Midbrain (tissue), 1 donor: ENCODE measurements at regions not wholly inside any gene's neighbourhood (a gene's known extent, or its start where the extent isn't known, plus 50 kb on each side); places are given as distances from the start of the nearest gene placed in this dataset.

Experiments used
- DNase-seq: peaks from one replicate; lab custom pipeline; 2025; lab: John Stamatoyannopoulos, UW

DNA sequence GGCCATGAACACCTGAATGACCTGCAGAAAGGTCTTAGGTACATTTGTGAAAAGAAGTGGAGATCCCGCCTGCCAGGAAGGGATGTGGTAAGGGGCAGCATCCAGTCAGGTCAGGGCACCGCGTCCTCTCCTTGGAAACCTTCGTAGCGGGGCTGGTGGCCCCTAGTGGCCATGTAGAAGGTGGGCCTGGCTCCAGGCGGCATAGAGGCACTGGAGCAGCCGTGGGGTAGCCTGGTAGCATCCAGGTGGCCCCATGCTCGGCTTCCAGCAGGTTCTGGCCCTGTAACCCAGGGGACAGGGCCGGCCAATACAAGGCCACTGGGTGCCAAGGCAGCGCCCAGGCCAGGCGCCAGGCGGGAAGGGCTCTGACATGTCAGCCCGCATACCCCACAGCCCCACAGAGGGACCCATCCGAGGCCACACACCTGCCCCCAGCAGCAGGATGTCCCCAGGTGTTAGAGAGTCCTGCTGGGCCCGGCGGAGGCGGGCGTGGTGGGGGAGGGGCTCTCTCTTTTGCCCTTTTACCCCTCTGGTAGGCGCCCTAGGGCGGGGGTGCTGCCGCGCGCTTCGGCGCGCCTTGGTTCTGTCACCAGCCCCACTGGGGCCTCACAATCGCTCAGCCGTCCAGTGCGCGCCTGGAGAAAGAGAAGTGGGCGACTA is 58.3 kb upstream of the SPATA31E1 start:
- DNase-seq, result no peak

DNA sequence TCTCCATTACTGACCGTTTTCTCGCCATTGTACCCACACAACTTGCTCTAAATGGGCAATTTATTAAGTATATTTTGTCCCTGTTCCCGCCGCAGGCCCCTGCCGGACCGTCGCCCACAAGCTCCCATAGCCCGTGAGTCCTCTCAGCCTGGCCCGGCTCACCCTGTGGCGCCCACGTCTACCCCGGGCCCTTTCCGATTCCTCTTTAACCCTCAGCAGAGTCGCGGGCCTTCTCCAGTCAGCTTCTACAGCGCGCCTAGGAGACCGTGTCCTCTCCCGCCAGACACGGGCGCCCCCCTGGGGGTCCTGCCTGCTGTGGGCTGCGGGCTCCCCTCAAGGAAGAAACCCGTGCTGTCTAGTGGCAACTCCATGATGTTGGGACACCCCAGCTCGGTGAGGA is 57.8 kb upstream of the SPATA31E1 start:
- DNase-seq, result no peak

DNA sequence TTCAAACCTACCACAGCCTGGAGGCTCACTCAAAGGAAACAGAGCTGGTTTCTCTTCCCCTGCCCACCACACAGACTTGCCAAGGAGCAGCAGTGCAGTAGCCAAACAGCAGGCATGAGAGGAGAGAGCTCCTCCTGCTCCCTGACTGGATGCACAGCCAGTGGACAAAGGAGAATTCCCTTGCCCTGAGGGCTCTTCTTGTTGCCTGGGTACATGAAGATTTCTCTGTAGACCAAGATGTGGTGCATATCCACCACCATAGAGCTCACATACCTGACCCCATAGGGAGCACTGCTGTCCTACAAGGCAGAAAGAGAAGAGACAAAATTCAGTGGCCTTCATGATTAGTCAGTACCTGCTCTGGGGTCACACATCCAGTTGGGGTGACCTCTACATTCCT is 56.3 kb upstream of the SPATA31E1 start:
- DNase-seq, result no peak

DNA sequence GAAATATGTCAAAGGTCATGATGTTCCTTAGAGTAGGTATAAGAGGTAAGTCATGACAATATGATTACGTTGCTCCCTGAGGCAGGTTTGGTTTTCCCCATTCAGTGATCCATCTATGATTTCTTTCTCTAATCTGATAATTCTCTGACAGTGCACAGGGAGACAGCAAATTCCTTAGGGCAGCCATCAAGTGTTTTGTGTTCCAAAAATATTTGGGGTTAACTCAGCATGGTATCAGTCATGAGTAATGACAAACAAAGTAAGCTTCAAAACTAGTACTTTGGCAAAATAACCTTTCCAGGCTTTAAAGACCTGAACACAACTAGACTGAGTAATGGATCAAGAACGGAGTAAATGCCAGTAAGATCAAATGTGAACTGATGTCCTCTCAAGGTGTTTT is 55.3 kb upstream of the SPATA31E1 start:
- DNase-seq, result no peak

DNA sequence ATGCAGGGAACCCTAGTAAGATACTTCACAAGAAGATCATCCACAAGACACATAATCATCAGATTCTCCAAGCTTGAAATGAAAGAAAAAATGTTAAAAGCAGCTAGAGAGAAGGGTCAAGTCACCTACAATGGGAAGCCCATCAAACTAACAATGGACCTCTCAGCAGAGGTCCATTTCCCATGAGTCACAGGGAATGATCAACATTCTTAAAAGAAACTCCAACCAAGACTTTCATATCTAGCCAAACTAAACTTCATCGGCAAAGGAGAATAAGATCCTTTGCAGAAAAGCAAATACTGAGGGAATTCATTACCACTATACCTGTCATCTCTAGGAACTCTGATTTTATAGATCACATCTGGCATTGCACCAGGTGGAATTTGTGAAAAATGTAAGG is 52.9 kb upstream of the SPATA31E1 start:
- no peak for DNase-seq

DNA sequence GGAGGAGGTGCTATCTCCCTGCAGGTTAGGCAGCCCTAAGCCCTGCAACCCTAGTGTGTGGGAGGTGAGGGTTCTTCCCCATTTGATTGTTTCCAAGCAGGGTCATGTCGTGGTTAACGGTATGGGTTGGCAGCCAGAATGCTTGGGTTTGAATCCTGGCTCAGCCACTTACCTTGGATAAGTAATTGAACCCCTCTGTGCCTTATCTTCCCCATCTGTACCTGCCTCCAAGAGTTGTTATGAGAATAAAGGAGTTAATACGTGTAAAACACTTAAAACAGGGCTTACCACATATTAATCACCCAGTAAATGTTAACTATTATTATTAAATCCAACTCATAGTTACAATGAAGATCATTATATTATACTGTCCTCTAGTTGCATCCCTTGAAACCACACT is 52.2 kb upstream of the SPATA31E1 start:
- no peak for DNase-seq

DNA sequence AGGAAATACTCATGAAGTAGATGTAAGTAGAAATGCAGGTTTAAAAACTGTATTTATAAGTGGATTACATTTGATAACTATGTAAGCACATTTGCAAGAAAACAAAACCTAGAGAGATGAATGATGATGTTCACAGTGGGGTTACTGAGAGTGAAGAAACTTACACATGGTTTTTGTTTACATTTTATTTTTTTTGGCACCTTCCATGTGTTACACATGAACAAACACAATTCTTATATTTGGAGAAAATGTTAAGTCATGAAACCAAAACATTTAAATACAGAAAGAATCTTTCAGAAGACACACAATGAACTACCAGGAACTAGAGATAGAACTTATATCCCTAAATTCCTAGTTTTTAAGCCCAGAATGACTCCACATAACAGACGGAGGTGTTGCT is 51.5 kb upstream of the SPATA31E1 start:
- DNase-seq, result no peak
